Esophagus squamous epithelium (tissue), 4 donors: ENCODE measurements at regions not wholly inside any gene's neighbourhood (a gene's known extent, or its start where the extent isn't known, plus 50 kb on each side); places are given as distances from the start of the nearest gene placed in this dataset.

Source experiments
- CTCF ChIP-seq, 6 experiments: fragments of 450-650 bp in 4 of 6; fragments of 200-600 bp in 2 of 6; sonication (generic) in 2 of 6; IDR thresholded peaks; one replicate each; pipeline ENCODE4 v1.5.1; 2016 to 2019; ENCODE audit warnings: antibody characterized with exemption in 6 of 6, mild to moderate bottlenecking in 4 of 6, moderate library complexity in 4 of 6
- POLR2A ChIP-seq, 4 donors: fragments of 450-650 bp; IDR thresholded peaks; one replicate each; pipeline ENCODE4 v1.6.1; 2017; ENCODE audit warnings: antibody characterized with exemption in 4 of 4, mild to moderate bottlenecking in 4 of 4, moderate library complexity in 3 of 4

- TF ChIP-seq CTCF (IDR thresholded peaks at IDR 0.05): no peak
- no peak for TF ChIP-seq POLR2A (IDR thresholded peaks at IDR 0.05)
Measured at GRCh38 chr10:111295788-111296187, 219.0 kb downstream of the ADRA2A start.
